Endothelial cell of umbilical vein (primary cell): ENCODE measurements at regions not wholly inside any gene's neighbourhood (a gene's known extent, or its start where the extent isn't known, plus 50 kb on each side); places are given as distances from the start of the nearest gene placed in this dataset.

Experiments
- BruUV-seq: library from RNA; stranded (reverse); fragments of 400-500 nt; replicated peaks from 2 replicates; lab custom pipeline; 2021; lab: Mats Ljungman, UMichigan
- CTCF ChIA-PET: fragments of 300-600, 350-600 bp; sonication (Branson Sonifier 250); formaldehyde crosslinking; loops from one replicate; lab custom pipeline; 2021; ENCODE audit warnings: antibody characterized with exemption, inconsistent platforms; lab: Charles Lee
- POLR2A ChIA-PET: fragments of 300-600, 350-600 bp; sonication (Branson Sonifier 250); formaldehyde crosslinking; loops from one replicate; lab custom pipeline; 2021; ENCODE audit warnings: antibody characterized with exemption, inconsistent platforms; lab: Charles Lee
- DNase-seq: peaks from one replicate; pipeline ENCODE4 v3.0.0-alpha.2; 2011; ENCODE audit warnings: low read depth, low spot score
- FAIRE-seq: peaks from 2 replicates; lab custom pipeline; 2011; peaks lifted over from hg19 to GRCh38; lab: Jason Lieb, UNC
- H2AFZ ChIP-seq: 2 replicates; pipeline ENCODE4 v1.6.0; 2012; ENCODE audit warnings: low read depth, low read length, control low read depth, inconsistent platforms
- H3K27ac ChIP-seq: 2 replicates; pipeline ENCODE4 v1.5.1; 2011; ENCODE audit warnings: low read depth, mild to moderate bottlenecking, control low read depth, low read length, moderate library complexity; ENCODE audit not compliant: insufficient read depth
- H3K27me3 ChIP-seq, 2 experiments: 2 replicates each; pipeline versions ENCODE4 v1.6.0 to v1.6.1; 2011; ENCODE audit warnings: low read length in 2 of 2, mixed read lengths in 1 of 2; ENCODE audit not compliant: control insufficient read depth in 2 of 2, insufficient read depth in 2 of 2
- H3K36me3 ChIP-seq, 2 experiments: 2 replicates in 1 of 2; 3 replicates in 1 of 2; pipeline ENCODE4 v1.5.1; 2011; ENCODE audit warnings: low read length in 2 of 2, mild to moderate bottlenecking in 1 of 2, moderate library complexity in 1 of 2; ENCODE audit not compliant: control insufficient read depth in 2 of 2, insufficient read depth in 2 of 2; ENCODE audit errors: extremely low read depth in 1 of 2
- H3K4me1 ChIP-seq: 3 replicates; pipeline ENCODE4 v1.5.1; 2011; ENCODE audit warnings: mild to moderate bottlenecking, low read length; ENCODE audit not compliant: control insufficient read depth, insufficient read depth; ENCODE audit errors: extremely low read depth
- H3K4me2 ChIP-seq: 2 replicates; pipeline ENCODE4 v1.6.1; 2011; ENCODE audit warnings: low read length, control low read depth, mixed read lengths; ENCODE audit not compliant: insufficient read depth
- H3K4me3 ChIP-seq, 3 experiments: fragments of 200-600 bp in 1 of 3; sonication (generic), shearing (Covaris generic) in 1 of 3; replicated peaks in 1 of 3; 2 replicates each; pipeline ENCODE4 v1.5.1; 2011 to 2016; ENCODE audit warnings: control low read depth in 3 of 3, low read length in 3 of 3, mild to moderate bottlenecking in 2 of 3, inconsistent platforms in 1 of 3, low read depth in 1 of 3, moderate library complexity in 1 of 3; ENCODE audit not compliant: insufficient read depth in 1 of 3
- H3K79me2 ChIP-seq: 2 replicates; pipeline ENCODE4 v1.6.0; 2012; ENCODE audit warnings: low read length, inconsistent platforms; ENCODE audit not compliant: control insufficient read depth, insufficient read depth
- H3K9ac ChIP-seq: replicated peaks from 2 replicates; pipeline ENCODE3; 2011; ENCODE audit warnings: low read length, control low read depth; ENCODE audit not compliant: insufficient read depth; ENCODE audit errors: extremely low read depth
- H3K9me1 ChIP-seq: replicated peaks from 3 replicates; pipeline ENCODE4 v1.6.0; 2011; ENCODE audit warnings: mild to moderate bottlenecking, low read length; ENCODE audit not compliant: control insufficient read depth, insufficient read depth; ENCODE audit errors: extremely low read depth
- H3K9me3 ChIP-seq: replicated peaks from 2 replicates; pipeline ENCODE4 v1.5.1; 2012; ENCODE audit warnings: low read length, inconsistent platforms; ENCODE audit not compliant: control insufficient read depth, insufficient read depth
- H4K20me1 ChIP-seq: replicated peaks from 2 replicates; pipeline ENCODE3; 2011; ENCODE audit warnings: mild to moderate bottlenecking, low read length; ENCODE audit not compliant: control insufficient read depth, insufficient read depth; ENCODE audit errors: extremely low read depth
- EZH2 ChIP-seq: IDR thresholded peaks from 2 replicates; pipeline ENCODE4 v1.6.1; 2012; ENCODE audit warnings: borderline replicate concordance, low read depth, mild to moderate bottlenecking, moderate library complexity, low read length, inconsistent platforms; ENCODE audit not compliant: severe bottlenecking
- FOS ChIP-seq: IDR thresholded peaks from 2 replicates; pipeline ENCODE4 v1.6.1; 2011; ENCODE audit warnings: mild to moderate bottlenecking, low read length, moderate library complexity, borderline replicate concordance; ENCODE audit not compliant: insufficient read depth
- GATA2 ChIP-seq: IDR thresholded peaks from 2 replicates; pipeline ENCODE4 v1.7.0; 2011; ENCODE audit warnings: low read depth, mild to moderate bottlenecking, moderate library complexity, mixed read lengths, low read length; ENCODE audit not compliant: insufficient read length, insufficient read depth
- JUN ChIP-seq: IDR thresholded peaks from 2 replicates; pipeline ENCODE4 v1.6.1; 2011; ENCODE audit warnings: borderline replicate concordance, low read depth; ENCODE audit not compliant: insufficient read length, insufficient read depth
- MYC ChIP-seq: IDR thresholded peaks from one replicate; pipeline ENCODE4 v1.6.1; 2011; ENCODE audit warnings: mild to moderate bottlenecking, low read depth, low read length
- POLR2A ChIP-seq: IDR thresholded peaks from 2 replicates; pipeline ENCODE4 v1.6.1; 2012; ENCODE audit warnings: low read depth, mild to moderate bottlenecking, control low read depth, low read length
- POLR2AphosphoS5 ChIP-seq: IDR thresholded peaks from 2 replicates; pipeline ENCODE4 v1.6.1; 2012; ENCODE audit warnings: low read depth, mild to moderate bottlenecking, control low read depth, low read length, moderate library complexity; ENCODE audit not compliant: insufficient read depth
- dilution Hi-C: fragments of 300-500 bp; cut with MboI; formaldehyde crosslinking; loops from one replicate; pipeline ENCODE4 v1.15.0; 2019; ENCODE audit warnings: low sequenced_read_pairs; ENCODE audit not compliant: extremely low pct_ligation_motif_present
- intact Hi-C: fragments of 100-400 bp; cut with micrococcal nuclease; formaldehyde crosslinking; loops from one replicate; pipeline ENCODE4 v1.10.0; 2022
- TF ChIP-seq, protein P1 (sequence below), 2 donors: IDR thresholded peaks; 1 replicate in 1 of 2; 2 replicates in 1 of 2; pipeline ENCODE4 v1.5.1; 2011; ENCODE audit warnings: low read length in 2 of 2, mild to moderate bottlenecking in 2 of 2, moderate library complexity in 2 of 2, control low read depth in 1 of 2, inconsistent platforms in 1 of 2, low read depth in 1 of 2; ENCODE audit not compliant: insufficient read depth in 1 of 2; ENCODE audit errors: extremely low read depth in 1 of 2
- TF ChIP-seq, protein P2 (sequence below): IDR thresholded peaks from 2 replicates; pipeline ENCODE4 v1.6.1; 2011; ENCODE audit not compliant: insufficient read depth, insufficient read length

DNA sequence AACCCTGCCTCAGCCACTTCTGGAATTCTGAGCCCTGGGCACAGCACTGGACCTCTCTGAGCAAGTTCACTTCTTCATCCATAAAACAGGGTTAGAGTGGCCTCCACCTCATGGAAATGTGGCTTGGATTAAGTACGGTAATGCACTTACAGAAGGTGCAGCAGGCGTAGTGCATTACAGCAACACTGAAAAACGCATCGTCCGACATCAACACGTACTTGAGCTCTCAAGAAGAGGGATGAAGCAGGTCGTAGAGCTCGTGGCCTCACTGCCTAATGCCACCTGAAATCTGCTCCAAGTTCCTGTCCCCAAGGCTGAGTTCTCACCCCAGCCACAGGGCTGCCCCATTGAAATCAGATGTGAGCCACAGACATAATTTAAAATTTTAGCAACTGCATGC lies 650.1 kb downstream of the NPHP4 start:
- DNase-seq: no peak

More for the DNA sequence above, 650.1 kb downstream of the NPHP4 start:
- TF ChIP-seq POLR2A (no peak), JUN (no peak), FOS (no peak), POLR2AphosphoS5 (no peak), GATA2 (no peak), EZH2 (no peak), MYC (no peak)
- TF ChIP-seq, protein P1, sequence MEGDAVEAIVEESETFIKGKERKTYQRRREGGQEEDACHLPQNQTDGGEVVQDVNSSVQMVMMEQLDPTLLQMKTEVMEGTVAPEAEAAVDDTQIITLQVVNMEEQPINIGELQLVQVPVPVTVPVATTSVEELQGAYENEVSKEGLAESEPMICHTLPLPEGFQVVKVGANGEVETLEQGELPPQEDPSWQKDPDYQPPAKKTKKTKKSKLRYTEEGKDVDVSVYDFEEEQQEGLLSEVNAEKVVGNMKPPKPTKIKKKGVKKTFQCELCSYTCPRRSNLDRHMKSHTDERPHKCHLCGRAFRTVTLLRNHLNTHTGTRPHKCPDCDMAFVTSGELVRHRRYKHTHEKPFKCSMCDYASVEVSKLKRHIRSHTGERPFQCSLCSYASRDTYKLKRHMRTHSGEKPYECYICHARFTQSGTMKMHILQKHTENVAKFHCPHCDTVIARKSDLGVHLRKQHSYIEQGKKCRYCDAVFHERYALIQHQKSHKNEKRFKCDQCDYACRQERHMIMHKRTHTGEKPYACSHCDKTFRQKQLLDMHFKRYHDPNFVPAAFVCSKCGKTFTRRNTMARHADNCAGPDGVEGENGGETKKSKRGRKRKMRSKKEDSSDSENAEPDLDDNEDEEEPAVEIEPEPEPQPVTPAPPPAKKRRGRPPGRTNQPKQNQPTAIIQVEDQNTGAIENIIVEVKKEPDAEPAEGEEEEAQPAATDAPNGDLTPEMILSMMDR (IDR thresholded peaks at IDR 0.05; ENCODE audit: extremely low read depth in 1 of 2, insufficient read depth in 1 of 2, low read depth in 1 of 2, low read length in 2 of 2): no peak
- TF ChIP-seq, protein P2, sequence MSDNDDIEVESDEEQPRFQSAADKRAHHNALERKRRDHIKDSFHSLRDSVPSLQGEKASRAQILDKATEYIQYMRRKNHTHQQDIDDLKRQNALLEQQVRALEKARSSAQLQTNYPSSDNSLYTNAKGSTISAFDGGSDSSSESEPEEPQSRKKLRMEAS: no peak
- H3K9me3 ChIP-seq: peaks cover 5% of the 10 kb centered on the region
- dilution Hi-C loops: no loop called here
- no TSS peak for BruUV-seq
- H3K9me1 ChIP-seq: no peaks in the 10 kb centered on the region
- H3K4me1 ChIP-seq: no peaks in the 10 kb centered on the region
- H3K27ac ChIP-seq: no peak overlapping the region
- no peak overlapping the region for H3K9ac ChIP-seq
- intact Hi-C loops: no loop called here
- H3K4me3 ChIP-seq: no peak overlapping the region
- no peak overlapping the region for H3K4me2 ChIP-seq
- no peak for FAIRE-seq
- H3K27me3 ChIP-seq: no peaks in the 10 kb centered on the region
- no peaks in the 10 kb centered on the region for H3K79me2 ChIP-seq
- no peaks in the 10 kb centered on the region for H4K20me1 ChIP-seq
- no peaks in the 10 kb centered on the region for H3K36me3 ChIP-seq
- POLR2A ChIA-PET: no interaction called here
- CTCF ChIA-PET: no interaction called here
- H2AFZ ChIP-seq: no peak overlapping the region
